ENCODE measurements at regions not wholly inside any gene's neighbourhood (a gene's known extent, or its start where the extent isn't known, plus 50 kb on each side); places are given as distances from the start of the nearest gene placed in this dataset.

DNA sequence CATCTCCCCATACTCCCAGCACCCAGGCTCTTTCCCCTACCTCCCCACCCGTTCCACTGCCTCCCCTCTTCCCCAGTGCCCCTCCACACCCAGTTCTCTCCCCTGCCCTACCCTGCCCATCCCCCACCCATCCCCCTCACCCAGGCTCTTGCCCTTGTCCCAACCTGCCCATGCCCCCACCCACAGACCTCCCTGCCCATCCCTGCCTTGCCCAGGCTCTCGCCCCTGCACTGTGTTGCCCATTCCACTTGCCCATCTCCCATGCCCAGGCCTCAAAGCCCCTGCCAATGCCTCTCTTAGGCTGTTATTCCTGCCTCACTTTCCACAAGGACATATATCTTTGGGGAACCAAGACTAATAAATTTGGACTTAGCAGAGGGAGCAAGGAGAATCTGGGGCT lies 262.6 kb upstream of the CXCL12 start:
- Histone ChIP-seq H3K36me3 (no peaks in the 10 kb centered on the region), H3F3A (ENCODE audit: low read depth) (no peaks in the 10 kb centered on the region)
- H3K4me1 Mint-ChIP-seq, result peaks cover 6% of the 10 kb centered on the region

DNA sequence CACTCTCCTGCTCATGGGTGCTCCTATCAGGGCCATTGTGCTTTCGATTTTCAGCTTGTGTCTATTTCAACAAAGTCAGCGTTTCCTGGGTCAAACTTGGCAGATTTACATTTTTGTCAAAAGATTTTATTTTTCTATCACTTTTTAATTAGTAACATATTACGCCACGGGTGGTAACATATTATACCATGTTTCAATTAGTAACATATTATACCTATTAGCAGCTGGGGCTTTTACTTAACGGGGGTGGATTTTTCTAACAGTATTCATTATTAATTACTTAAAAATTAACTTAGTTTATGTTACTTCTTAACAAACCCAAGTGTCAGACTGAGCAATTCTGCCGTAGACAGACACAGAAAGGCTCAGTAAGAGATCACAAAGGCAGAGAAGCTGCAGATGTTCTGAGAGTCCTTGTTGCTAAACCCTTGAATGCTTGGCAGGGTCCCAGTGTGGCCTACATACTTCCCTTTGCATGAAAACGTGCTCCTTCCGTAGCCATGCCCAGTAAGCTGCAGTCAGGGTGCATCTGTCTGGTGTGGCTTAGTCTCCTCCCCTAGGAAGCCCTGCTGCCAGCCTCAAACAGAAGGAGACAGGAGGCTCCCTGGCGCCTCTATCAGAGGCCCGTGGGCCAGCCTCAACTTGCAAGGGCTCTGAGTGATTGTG lies 263.1 kb upstream of the CXCL12 start:
- peaks cover 6% of the 10 kb centered on the region for H3K4me1 Mint-ChIP-seq
- DNase-seq (ENCODE audit: low spot score), result no peak
- no peaks in the 10 kb centered on the region for H3K27me3 ChIP-seq
- H3K4me3 Mint-ChIP-seq, result no peak overlapping the region
- H3K27ac Mint-ChIP-seq, result no peak overlapping the region
- H3F3A ChIP-seq (ENCODE audit: low read depth), result no peaks in the 10 kb centered on the region
- no peaks in the 10 kb centered on the region for H3K9me3 ChIP-seq (ENCODE audit: low read depth)
- H3K4me2 ChIP-seq, result no peak overlapping the region
- no peak overlapping the region for H3K27ac ChIP-seq
- peak overlapping the region; percentile 18 for H2AFZ ChIP-seq (replicated peaks)
- no peak overlapping the region for H3K9ac ChIP-seq
- H3K36me3 ChIP-seq, result no peaks in the 10 kb centered on the region
- no peaks in the 10 kb centered on the region for H3K4me1 ChIP-seq
- peaks cover 4% of the 10 kb centered on the region for H3K9me3 Mint-ChIP-seq
- TF ChIP-seq EZH2phosphoT487 (IDR thresholded peaks at IDR 0.05) (no peak), EZH2 (IDR thresholded peaks at IDR 0.05) (no peak)
- TF ChIP-seq, protein P1, sequence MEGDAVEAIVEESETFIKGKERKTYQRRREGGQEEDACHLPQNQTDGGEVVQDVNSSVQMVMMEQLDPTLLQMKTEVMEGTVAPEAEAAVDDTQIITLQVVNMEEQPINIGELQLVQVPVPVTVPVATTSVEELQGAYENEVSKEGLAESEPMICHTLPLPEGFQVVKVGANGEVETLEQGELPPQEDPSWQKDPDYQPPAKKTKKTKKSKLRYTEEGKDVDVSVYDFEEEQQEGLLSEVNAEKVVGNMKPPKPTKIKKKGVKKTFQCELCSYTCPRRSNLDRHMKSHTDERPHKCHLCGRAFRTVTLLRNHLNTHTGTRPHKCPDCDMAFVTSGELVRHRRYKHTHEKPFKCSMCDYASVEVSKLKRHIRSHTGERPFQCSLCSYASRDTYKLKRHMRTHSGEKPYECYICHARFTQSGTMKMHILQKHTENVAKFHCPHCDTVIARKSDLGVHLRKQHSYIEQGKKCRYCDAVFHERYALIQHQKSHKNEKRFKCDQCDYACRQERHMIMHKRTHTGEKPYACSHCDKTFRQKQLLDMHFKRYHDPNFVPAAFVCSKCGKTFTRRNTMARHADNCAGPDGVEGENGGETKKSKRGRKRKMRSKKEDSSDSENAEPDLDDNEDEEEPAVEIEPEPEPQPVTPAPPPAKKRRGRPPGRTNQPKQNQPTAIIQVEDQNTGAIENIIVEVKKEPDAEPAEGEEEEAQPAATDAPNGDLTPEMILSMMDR (IDR thresholded peaks at IDR 0.05), result no peak
- no peak overlapping the region for H3K4me3 ChIP-seq
- H3K27me3 Mint-ChIP-seq (ENCODE audit: insufficient read depth, low read depth), result no peaks in the 10 kb centered on the region
- H3K36me3 Mint-ChIP-seq, result no peaks in the 10 kb centered on the region
- H3K79me2 ChIP-seq (ENCODE audit: low read depth), result no peaks in the 10 kb centered on the region
- H4K20me1 ChIP-seq (ENCODE audit: low read depth), result no peaks in the 10 kb centered on the region

More for the DNA sequence above, 262.6 kb upstream of the CXCL12 start:
- no peak overlapping the region for H3K4me3 ChIP-seq
- H4K20me1 ChIP-seq (ENCODE audit: low read depth), result no peaks in the 10 kb centered on the region
- H3K27me3 ChIP-seq, result no peaks in the 10 kb centered on the region
- H3K9ac ChIP-seq, result no peak overlapping the region
- H3K4me2 ChIP-seq, result no peak overlapping the region
- H3K27ac ChIP-seq, result no peak overlapping the region
- no peaks in the 10 kb centered on the region for H3K4me1 ChIP-seq
- H3K36me3 Mint-ChIP-seq, result no peaks in the 10 kb centered on the region
- TF ChIP-seq, protein P1 (IDR thresholded peaks at IDR 0.05), result no peak
- TF ChIP-seq EZH2phosphoT487 (IDR thresholded peaks at IDR 0.05), result no peak
- TF ChIP-seq EZH2 (IDR thresholded peaks at IDR 0.05), result no peak
- DNase-seq (ENCODE audit: low spot score), result no peak
- H3K9me3 ChIP-seq (ENCODE audit: low read depth), result no peaks in the 10 kb centered on the region
- no peaks in the 10 kb centered on the region for H3K27me3 Mint-ChIP-seq (ENCODE audit: insufficient read depth, low read depth)
- no peak overlapping the region for H3K27ac Mint-ChIP-seq
- peaks cover 4% of the 10 kb centered on the region for H3K9me3 Mint-ChIP-seq
- no peak overlapping the region for H2AFZ ChIP-seq (replicated peaks)
- H3K4me3 Mint-ChIP-seq, result no peak overlapping the region
- no peaks in the 10 kb centered on the region for H3K79me2 ChIP-seq (ENCODE audit: low read depth)

DNA sequence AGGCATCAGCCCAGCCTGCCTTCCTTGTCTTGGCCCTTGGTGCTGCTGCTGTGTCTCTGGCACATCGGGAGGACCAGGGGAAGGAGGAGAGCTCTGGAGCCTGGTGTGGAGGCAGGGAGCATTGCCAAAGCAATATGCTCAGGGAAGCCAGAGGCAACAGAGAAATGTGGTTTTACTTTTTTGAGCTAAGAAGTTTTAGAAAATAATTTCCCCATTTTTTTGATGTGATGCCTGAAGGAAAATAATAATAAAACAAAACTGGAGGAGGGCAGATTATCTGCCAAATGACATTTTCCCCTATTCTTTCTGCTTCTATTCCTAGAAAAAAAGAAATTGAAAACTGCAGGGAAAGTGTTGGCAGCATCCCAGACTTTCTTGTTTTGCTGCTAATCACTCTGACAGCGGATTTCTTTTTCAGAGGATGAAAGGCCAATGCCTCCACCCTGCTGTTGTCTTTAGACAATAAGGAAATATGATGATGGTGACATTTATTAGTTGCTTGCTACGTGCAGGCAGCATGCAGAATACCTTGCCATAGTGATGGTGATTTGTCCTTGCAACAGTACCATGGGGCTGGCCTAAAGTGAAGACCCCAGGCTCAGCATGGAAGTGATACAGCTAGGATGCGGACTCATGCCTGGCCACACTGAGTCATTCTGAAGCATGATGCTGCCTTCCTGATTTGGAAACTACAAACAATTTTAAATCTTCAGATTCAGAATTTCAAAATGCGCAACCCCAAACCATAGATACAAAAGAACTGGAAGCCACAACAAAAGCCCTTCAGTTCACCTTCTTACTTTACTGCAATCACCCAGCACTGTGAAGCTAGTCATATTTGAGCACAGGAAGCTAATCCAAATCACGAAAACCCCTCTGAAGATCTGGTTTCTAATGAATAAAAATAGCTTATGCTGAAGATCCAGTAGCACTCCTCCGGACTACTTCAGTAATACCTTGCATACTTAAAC lies 260.2 kb upstream of the TMEM72 start:
- no peak overlapping the region for H3K27ac Mint-ChIP-seq
- H3K4me1 ChIP-seq, result no peaks in the 10 kb centered on the region
- no peaks in the 10 kb centered on the region for H4K20me1 ChIP-seq (ENCODE audit: low read depth)
- no peaks in the 10 kb centered on the region for H3K36me3 ChIP-seq
- H3K27me3 Mint-ChIP-seq (ENCODE audit: insufficient read depth, low read depth), result no peaks in the 10 kb centered on the region
- H3K9ac ChIP-seq, result no peak overlapping the region
- H3K4me1 Mint-ChIP-seq, result peaks cover 6% of the 10 kb centered on the region
- no peaks in the 10 kb centered on the region for H3F3A ChIP-seq (ENCODE audit: low read depth)
- H3K79me2 ChIP-seq (ENCODE audit: low read depth), result no peaks in the 10 kb centered on the region
- no peaks in the 10 kb centered on the region for H3K36me3 Mint-ChIP-seq
- no peaks in the 10 kb centered on the region for H3K27me3 ChIP-seq
- no peaks in the 10 kb centered on the region for H3K9me3 ChIP-seq (ENCODE audit: low read depth)
- no peaks in the 10 kb centered on the region for H3K9me3 Mint-ChIP-seq
- no peak overlapping the region for H3K4me3 Mint-ChIP-seq
- no peak for DNase-seq (ENCODE audit: low spot score)
- no peak overlapping the region for H3K4me3 ChIP-seq
- H3K27ac ChIP-seq, result no peak overlapping the region
- TF ChIP-seq, protein P1 (IDR thresholded peaks at IDR 0.05), result no peak
- TF ChIP-seq EZH2 (IDR thresholded peaks at IDR 0.05) (no peak), EZH2phosphoT487 (IDR thresholded peaks at IDR 0.05) (no peak)
- H3K4me2 ChIP-seq, result no peak overlapping the region
- H2AFZ ChIP-seq (replicated peaks), result no peak overlapping the region
